Stimulated activated CD4-positive, alpha-beta T cell treated with anti-CD3 and anti-CD28 coated beads, Interleukin-2, amount 100 ng/mL, for 24 hours (primary cell): ENCODE measurements at regions not wholly inside any gene's neighbourhood (a gene's known extent, or its start where the extent isn't known, plus 50 kb on each side); places are given as distances from the start of the nearest gene placed in this dataset.

Experiments
- DNase-seq, 2 donors: peaks; one replicate each; pipeline ENCODE4 v3.0.0-alpha.2; 2020

DNA sequence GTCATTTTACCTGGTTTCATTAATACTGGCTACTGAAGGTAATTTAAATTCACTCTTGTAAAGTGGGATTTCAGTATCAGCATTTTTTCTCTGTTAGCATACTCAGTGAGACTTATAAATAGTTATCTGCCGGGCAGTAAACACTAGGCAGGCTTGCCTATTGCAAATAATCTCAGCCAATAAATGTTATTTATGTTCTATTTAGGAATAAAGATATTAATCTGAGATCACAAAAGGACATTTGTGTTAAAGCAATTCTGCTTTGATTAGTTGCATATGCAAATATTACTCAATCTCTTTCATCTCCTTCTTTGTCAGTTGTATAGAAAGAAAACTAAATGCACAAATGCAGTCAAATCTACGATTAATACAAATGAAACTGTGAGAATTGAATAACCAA lies 827.8 kb downstream of the TLE4 start:
- DNase-seq = no peak

DNA sequence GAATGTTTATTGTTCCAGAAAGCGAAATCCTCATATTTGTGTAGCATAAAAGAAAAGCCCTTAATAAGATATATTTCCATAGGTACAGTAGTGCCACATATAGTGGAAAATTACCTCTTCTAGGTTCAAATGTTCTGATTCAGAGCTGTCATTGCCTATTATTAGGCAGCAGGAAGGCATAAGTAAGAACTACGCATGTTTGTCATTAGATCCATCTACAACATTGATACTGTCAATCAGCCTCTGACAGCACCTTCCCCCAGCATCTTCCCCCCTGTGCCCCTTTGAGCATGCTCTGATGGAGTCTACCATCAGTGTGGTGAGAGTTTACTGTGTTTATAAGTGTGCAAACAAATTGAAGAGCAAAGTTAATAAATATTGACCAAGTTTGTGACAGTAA lies 816.1 kb downstream of the TLE4 start:
- DNase-seq = no peak

DNA sequence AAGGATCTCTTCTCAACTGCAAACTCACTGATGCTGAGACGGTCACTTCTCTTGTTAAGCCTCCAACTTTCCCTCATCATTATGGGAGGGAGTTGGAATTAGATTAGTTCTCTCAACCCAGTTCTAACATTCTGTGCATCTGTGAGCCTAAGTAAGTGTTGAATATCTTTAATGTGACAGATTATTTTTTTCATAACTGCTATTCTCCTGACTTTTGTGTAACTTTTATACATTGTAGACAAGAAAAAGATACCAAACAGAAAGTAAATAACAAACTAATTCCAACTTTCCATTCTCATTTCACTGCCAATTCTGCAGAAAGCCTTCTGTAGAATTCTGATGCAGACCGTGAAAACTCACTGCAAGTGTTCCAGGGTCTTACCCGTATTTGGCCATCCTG lies 813.5 kb downstream of the TLE4 start:
- DNase-seq = no peak

DNA sequence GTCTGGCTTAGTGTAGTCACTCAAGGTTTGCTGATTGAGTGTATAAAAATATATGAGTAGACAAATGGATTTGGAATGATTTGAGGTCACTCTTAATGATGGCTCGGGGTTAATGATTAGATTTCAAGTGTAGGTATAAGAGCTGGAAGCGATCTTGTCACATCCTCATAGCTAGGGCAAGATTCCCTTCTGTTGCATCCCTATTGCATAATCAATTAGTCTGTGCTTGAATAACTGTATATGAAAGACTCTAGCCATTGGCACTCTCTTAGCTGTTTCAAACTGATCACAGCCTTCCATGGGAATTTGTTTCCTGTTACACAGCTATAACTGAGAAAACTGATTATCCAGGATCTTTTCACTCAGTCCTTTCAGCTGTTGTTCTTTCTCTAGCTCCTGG lies 811.6 kb downstream of the TLE4 start:
- DNase-seq = no peak

DNA sequence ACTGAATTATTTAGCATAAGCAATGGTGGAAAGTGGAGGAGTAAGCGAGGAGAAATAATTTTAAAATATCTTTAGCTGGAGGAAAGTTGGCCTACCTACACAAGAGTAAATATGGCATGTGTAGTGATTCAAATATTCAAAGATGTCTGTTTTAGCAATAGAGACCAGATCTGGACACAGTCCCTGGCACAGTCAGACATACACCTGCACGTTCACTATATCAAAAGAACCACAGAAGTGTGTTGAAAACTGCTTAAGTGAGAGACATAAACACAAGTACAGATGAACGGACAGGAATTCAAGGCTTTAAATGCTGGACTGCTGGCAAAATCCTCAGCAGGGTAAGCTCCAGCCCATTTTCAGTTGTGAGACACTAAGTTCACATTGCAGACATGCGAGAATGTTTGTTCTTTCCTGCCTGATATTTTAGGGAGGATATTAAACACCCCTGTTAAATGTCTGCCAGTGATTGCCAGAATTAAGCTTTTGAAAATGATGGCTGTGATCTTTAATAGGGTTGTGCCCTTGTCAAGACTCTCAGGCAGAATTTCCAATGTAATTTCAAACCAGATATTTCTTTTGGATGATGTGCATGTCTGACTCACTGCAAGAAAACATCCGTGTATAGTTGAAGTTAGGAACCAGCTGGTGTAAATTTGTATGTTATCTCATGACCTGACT lies 810.6 kb downstream of the TLE4 start:
- DNase-seq = no peak

DNA sequence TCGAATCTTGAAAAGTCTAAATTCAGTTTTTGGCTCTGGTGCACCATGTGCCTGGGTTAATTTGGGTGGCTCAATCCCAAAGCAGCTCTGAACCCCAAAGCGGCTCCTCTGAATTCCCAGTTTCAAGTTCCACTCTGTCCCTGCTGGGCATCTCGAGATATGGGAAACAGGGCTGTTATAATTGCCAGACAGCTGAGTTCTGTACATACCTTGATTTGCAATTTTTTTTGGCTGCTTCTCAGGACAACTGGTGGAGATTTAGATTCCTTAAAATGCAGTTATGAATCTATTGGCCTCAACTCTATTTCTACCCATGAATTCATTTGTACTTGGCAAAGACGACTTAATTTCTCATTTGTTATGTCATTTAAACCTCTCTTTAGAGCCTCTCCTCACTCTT lies 808.5 kb downstream of the TLE4 start:
- DNase-seq = no peak

DNA sequence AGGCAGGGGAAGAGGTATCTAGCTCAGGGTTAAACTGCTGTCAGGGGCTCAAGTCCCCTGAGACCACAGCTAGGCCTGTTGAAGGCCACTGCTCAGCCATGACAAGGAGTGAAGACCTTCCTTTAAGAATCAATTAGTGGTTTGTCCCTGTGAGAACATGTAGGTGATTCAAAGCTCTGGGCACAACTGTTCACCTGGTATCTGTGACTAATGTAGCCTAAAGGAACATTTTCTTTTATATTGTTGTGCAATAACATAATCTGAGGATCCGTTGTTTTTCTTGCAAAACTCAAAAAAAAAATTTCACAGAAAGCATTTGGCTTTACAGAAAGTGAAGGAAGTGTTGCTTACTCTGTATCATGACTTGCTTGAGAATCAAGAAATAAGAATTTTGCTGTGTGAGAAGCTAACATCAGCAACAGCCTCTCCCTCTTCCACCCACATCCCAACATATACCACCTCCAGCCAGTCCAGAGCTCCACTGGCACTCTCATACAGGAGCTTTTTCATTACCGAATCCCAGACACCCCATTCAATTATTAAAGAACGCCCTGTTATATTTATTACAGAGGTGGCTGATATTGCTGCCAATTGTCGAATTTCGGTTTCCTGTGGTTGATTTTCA lies 807.0 kb downstream of the TLE4 start:
- DNase-seq = no peak

DNA sequence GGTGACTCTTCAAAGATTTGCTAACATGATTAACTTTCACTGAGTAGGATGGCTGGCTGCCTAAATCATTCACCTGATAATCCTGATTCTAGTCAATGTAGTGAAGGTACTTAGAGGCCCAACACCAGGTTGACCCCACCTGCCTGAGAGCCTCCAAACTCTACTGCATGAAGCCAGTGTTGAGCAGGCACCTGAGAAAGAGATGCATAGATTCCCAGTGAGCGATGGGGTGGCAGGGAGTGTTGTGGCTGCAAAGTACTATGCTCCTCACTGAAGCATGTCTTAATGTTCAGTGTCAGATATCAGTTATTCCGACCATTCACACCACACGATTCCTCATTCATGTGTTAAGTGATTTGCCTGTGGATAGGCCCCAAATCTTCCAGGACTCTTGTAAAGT lies 804.4 kb downstream of the TLE4 start:
- no peak for DNase-seq

DNA sequence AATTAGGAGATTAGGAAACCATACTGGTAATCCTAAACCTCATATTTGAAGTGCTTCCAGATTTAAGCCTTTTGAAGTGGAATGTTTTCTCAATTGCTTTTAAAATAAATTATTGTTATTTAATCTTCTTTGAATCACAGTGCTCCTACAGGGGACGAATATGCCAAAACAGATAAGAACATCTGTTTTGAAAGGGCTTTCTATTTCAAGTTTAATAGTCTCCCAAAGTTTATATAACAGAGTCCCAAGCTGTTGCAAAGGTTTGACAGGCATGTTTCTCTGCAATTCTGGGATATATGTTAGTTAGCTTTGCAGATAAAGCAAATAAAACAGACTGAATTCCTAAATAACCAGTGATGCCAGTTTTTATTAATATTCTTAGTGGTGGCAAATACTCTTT lies 803.7 kb downstream of the TLE4 start:
- DNase-seq = no peak

DNA sequence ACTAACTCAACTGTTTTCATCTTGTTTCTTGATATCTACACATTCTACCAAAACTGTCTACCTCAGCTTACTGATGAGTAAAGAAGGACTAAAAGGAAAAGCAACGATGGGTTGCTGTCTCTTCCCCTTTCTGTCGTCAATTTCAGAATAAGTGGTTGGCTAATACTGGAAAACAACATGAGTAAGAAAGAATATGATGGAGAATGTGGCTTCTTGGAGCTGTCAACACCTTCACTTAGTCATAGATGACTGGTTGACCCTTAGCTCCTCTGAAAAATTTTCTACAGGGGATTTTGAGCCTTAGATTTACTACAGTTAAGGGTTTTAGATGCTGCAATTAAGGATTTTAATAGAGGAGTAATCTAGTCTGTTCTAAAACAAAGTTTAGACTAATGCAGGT lies 797.9 kb downstream of the TLE4 start:
- no peak for DNase-seq

DNA sequence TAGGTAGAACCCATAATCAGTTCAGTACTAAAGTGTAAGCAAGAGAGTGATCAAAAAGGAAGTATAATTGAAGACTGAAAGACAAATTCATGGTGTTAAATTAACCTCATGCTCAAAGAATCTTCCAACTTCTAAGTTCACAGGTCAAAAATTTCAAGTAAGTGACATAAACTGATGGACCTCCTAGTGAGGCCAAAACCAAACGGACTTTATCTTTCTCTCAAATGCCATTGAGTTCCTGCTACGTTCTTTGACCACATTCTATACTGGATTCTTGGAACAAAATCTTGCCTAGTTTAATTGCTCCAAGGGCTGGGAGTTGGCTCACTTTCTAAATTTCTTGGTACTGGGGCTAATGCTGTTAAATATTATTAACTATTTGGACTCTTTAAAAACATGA lies 794.9 kb downstream of the TLE4 start:
- no peak for DNase-seq

DNA sequence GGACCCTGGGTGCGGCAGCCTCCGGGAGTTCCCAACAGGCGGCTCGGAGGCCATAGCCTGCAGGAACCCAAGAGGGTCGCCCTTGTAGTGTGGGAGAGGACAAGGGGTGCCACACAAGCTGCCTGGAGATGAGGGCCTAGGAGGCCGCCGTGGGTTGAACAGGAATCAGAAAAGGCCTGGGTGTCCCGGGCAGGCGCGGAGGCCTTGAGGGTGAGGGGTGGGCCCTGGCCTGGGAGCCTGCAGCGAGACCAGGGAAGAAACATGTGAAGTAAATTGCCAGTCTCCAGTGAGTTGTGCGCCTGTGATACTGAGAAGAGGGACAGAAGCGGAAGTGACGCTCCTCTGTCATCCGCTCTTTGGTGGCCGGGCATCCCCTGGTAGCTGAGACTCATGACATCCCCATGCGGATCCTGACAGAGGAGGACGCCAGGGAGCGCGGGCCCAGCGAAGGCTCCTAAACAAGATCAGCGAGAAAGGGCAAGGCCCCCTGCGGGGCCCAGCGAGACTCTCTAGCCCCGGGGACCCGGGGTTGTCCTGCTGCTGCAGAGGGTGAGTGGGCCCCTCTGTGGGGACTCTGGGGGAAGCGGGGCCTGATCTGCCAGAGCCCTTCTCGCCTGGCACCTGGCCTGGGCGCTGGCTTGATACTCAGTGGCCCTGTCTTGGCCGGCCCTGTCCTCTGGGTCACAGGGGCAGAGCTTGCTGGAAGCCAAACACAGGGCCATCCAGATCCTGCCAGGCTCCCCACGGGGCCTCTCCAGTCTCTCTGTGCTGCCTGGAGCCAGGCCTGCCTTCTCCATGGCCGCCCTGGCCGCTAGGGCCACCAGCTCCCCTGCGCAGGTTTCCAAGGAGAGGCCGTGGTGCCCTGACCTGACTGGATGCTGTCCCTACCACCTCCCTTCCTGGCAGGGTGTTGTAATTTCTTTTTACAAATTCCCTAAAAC lies 788.4 kb downstream of the TLE4 start:
- DNase-seq = no peak

DNA sequence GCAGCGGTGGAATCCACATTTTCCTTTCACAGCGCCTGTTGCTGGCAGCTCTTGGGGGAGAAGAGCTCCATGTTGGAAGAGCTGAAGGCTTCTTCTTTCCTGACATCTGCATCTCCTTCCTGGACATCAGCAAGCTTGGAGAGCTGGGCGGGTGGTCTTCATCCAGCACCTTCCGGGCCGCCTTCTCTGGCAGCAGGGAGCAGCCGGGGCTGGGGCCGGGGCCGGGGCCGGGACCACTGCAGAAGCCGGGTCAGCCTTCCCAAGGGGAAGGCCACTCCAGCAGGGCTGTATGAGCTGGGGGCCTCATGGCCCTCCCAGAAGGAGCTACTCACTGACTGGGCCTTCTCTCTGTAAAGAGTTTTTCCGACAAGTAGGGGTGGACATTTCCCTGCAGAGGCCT lies 787.5 kb downstream of the TLE4 start:
- DNase-seq = no peak

DNA sequence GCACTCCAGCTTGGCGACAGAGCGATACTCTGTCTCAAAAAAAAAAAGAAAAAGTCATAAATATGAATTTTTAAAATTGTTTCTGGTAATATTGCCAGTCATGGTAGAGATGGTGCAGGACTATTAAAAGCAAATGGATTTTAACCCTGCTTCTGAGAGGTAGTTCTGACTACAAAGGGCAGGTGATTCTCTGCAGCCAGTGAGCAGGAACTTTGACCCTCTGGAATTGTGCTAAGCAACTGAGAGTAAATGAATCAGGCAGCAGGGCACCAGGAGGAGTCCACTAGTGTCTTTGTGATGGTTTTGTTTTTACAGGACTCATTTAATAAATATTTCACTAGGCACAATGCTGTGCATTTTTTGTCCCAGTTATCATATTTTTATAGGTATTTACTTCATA lies 781.2 kb downstream of the TLE4 start:
- no peak for DNase-seq

DNA sequence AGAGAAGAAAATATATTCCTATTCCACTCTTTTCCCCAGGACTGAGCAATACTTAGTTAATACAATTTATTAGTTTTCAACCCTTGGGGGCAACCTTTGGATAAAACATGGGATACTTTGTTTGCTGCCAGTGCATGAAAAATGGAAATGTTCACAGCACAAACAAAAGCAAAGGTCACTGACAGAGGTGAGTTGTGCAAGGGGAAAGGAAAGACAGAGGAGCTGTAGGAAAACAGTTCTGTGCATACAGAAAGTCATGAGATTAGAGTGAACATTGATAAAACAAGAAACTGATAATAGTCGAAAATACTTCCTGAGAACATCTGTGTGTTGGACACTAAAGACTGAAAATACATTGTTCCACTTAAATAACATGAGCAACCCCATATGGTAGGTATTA lies 779.8 kb downstream of the TLE4 start:
- no peak for DNase-seq

DNA sequence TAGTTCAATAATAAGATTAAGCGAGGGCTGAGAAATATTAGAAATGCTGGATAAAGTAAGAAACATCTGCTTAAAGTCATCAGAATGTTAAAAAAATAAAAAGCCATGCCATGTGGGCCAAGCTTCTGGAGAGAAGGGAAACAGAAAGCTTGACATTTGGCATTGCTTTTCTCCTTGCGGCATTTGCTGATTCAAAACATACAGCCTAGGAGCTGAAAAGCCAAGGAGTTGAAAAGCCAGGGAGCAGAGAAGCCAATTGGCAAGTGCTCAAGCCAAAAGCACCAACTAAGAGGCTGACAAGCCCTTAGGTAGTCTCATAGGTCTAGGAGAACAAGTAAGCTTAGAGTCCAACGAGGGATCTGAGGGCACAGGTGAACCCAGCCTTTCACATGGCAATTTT lies 754.3 kb downstream of the TLE4 start:
- DNase-seq = no peak

DNA sequence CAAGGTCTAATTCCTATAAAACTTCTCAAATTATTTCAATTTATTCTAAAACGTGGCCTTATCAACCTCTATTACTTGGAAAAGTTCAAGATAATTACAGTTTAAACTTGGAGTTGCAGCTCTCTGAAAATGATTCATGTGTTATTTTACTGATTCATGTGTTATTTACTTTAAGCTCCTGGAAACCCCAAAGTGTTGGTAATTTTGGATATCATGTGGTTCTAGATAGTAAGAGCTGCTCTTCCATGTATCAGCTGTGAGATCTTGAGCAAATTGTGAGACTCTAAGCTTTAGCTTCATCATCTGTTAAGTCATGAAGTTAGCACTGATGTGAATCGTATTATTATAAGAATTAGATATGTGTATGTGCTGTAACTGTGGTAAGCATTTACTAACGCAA lies 749.2 kb downstream of the TLE4 start:
- DNase-seq = no peak

DNA sequence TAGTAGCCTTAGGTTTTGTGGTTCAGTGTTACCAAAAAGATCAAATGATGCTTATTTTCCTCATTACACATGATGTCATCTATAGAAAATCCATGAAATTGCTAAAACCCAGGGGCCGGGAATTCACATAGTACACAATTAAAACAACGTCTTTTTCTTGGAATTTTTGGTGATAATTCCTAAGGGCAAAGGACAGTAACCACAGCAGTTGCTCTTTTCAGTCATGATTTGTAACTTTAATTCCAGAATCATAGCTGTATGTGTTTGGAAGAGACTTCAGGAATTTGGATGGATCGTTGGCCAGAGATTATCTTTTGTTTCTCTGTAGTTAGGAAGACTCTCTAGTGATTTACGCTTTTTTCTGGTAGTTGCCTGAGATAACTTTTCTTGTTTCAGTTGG lies 748.7 kb downstream of the TLE4 start:
- no peak for DNase-seq

DNA sequence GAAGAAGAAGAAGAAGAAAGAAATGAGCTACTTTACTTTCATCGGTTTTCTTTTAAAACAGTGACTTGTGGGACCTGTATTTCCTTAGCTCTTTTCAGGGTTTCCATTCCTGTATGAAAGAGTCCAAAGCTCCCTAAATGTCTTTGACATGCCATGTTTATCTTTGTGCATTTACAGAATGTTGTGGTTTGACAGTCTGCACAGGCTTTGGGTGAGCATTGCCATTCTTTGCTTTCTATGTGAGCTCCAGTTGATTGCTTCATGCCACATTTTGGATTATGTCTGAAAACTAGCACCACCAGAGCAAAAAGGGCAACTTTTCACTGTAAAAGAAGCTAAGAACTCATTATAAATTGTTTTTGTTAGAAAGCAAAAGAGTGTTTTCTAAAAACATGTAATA lies 733.4 kb downstream of the TLE4 start:
- DNase-seq = no peak

DNA sequence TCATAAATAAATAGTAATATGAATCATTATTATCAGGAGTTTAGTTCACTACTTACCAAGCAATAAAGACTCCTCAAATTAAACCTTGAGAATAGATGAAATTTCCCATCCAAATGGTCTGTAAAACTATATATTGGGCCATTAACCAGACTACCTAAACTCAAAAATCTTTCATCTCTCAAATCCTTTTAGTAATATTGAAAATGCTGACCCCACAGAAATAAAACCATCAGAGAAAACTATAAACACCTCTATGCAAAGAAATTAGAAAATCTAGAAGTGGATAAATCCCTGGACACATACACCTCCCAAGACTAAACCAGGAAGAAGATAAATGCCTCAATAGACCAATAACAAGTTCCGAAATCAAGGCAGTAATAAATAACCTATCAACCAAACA lies 723.2 kb downstream of the TLE4 start:
- DNase-seq = no peak

DNA sequence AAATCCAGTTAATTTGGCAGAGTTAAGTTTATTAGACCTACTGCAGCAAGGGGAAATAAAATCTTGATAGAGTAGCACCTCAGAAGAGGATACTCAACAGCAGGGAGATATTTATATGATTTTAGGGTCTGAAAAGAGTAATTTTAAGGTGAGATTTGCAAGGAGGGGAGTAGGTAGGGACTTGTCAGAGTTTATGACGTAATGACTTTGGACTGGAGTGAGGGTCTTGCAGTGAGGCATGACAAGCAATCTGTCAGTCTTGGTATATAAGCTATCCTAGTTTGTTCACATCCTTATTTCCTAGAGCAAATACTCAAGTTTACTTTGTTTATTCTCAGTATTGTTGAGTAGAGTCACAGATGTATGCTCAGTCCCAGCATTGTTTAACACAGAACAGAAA lies 722.6 kb downstream of the TLE4 start:
- no peak for DNase-seq

DNA sequence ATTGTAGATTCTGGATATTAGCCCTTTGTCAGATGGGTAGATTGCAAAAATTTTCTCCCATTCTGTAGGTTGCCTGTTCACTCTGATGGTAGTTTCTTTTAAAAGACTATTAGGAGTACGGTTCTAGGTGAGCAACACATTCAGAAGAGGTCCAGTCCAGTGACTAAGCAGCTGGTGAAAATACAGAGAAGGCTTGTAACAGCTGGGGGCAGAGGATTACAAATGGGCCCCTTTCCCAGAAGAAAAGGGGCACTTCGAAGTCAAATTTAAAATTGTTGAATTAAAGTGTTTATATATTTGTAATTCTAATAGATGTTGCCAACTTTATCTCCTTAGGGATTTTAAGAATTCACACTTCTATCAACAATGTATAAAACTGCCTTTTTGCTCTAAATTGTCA lies 720.5 kb downstream of the TLE4 start:
- DNase-seq = no peak

DNA sequence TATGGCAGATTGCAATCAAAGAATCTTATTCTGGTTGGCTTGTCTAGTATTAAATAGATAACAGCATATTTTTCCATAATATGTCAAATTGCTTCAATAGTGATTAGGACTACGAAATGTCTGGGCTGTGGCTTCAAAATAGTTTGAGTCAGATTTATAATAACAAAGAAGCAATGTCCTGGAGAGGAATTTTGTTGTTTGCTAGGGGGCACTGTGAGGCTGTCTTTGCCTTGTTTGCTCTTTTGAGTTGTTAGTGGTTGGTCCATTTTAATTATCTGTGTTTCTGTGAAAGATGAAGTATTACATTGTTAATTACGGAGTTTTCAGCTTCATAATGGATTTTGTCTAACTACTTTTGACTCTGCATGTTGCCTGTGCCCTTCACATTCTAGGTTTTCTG lies 713.6 kb downstream of the TLE4 start:
- no peak for DNase-seq

DNA sequence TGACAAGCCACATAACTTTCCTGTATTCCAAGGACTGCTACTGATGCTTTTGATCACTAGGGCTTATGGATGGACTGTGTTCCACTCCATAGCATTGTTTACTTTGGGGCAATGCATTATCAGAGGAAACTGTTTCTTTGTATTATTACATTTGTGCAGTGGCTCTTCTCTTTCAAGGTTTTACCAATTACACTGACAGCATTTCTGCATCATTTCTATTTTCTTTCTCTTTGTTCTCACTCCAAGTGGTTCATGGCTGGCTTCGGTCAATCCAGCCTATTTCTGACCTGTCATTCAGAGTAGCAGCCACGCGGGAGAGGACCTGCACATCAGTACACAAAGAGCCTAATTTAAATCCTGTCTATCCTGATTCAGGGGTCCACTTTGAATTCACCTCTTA lies 711.0 kb downstream of the TLE4 start:
- DNase-seq = no peak
